22Rv1 (cell line): ENCODE measurements at regions not wholly inside any gene's neighbourhood (a gene's known extent, or its start where the extent isn't known, plus 50 kb on each side); places are given as distances from the start of the nearest gene placed in this dataset.

Experiments
- ZFX ChIP-seq: fragments of 450-650 bp; IDR thresholded peaks from 2 replicates; pipeline ENCODE4 v1.6.1; 2017; ENCODE audit warnings: antibody characterized with exemption, borderline replicate concordance
- TF ChIP-seq, protein P1 (sequence below): fragments of 450-650 bp; IDR thresholded peaks from 2 replicates; pipeline ENCODE4 v1.5.1; 2017; ENCODE audit warnings: mild to moderate bottlenecking

GRCh38 chr3:135447483-135447882, 518.0 kb upstream of the PPP2R3A start:
- TF ChIP-seq, protein P1, sequence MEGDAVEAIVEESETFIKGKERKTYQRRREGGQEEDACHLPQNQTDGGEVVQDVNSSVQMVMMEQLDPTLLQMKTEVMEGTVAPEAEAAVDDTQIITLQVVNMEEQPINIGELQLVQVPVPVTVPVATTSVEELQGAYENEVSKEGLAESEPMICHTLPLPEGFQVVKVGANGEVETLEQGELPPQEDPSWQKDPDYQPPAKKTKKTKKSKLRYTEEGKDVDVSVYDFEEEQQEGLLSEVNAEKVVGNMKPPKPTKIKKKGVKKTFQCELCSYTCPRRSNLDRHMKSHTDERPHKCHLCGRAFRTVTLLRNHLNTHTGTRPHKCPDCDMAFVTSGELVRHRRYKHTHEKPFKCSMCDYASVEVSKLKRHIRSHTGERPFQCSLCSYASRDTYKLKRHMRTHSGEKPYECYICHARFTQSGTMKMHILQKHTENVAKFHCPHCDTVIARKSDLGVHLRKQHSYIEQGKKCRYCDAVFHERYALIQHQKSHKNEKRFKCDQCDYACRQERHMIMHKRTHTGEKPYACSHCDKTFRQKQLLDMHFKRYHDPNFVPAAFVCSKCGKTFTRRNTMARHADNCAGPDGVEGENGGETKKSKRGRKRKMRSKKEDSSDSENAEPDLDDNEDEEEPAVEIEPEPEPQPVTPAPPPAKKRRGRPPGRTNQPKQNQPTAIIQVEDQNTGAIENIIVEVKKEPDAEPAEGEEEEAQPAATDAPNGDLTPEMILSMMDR, result no peak
- TF ChIP-seq ZFX, result no peak
